ENCODE measurements at regions not wholly inside any gene's neighbourhood (a gene's known extent, or its start where the extent isn't known, plus 50 kb on each side); places are given as distances from the start of the nearest gene placed in this dataset.

DNA sequence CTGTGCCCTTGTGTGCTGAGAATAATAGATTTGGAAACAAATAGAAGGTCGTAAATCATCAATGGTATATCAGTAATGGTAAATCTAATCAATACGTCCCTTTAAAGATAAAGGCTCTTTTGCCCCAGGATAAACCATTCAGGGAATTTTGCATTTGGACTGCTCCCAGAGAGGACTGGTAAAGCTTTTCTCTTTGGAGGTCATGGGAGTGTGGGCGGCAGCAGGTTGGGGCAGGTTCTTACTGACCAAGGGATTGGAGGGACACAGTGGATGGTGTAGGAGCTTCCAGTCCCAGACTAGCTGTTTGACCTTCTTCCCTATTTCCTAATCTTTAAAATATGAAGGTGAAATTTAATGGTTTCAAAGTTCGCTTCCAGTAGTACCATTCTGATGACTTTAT is 87.8 kb upstream of the NTF3 start:
- DNase-seq (ENCODE audit: extremely low read depth, low read depth), result no peak
- H3K4me3 ChIP-seq (replicated peaks; ENCODE audit: low read depth, low read length), result no peak overlapping the region
- TF ChIP-seq, protein P1, sequence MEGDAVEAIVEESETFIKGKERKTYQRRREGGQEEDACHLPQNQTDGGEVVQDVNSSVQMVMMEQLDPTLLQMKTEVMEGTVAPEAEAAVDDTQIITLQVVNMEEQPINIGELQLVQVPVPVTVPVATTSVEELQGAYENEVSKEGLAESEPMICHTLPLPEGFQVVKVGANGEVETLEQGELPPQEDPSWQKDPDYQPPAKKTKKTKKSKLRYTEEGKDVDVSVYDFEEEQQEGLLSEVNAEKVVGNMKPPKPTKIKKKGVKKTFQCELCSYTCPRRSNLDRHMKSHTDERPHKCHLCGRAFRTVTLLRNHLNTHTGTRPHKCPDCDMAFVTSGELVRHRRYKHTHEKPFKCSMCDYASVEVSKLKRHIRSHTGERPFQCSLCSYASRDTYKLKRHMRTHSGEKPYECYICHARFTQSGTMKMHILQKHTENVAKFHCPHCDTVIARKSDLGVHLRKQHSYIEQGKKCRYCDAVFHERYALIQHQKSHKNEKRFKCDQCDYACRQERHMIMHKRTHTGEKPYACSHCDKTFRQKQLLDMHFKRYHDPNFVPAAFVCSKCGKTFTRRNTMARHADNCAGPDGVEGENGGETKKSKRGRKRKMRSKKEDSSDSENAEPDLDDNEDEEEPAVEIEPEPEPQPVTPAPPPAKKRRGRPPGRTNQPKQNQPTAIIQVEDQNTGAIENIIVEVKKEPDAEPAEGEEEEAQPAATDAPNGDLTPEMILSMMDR (IDR thresholded peaks at IDR 0.05; ENCODE audit: low read depth, low read length, missing control alignments), result no peak

DNA sequence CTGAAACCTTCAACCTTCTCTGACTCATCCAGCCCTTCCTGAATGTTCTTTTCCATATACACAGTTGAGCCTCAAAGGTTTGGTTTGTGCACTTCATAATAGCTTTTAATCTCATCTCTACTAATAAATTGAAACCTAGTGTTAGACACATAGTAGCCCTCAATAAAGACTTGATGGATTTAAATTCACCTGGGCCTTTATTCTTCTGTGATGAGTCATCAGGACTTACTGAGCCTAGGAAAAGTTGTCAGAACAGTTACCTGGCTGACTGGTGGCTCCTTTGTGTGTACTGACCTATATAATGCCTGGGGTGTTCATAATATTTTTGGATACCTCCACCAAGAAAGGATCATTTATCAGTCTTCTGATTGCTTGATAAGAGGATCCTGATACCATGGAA is 86.4 kb upstream of the NTF3 start:
- no peak overlapping the region for H3K4me3 ChIP-seq (replicated peaks; ENCODE audit: low read depth, low read length)
- TF ChIP-seq, protein P1 (IDR thresholded peaks at IDR 0.05; ENCODE audit: low read depth, low read length, missing control alignments), result no peak
- DNase-seq (ENCODE audit: extremely low read depth, low read depth), result no peak

DNA sequence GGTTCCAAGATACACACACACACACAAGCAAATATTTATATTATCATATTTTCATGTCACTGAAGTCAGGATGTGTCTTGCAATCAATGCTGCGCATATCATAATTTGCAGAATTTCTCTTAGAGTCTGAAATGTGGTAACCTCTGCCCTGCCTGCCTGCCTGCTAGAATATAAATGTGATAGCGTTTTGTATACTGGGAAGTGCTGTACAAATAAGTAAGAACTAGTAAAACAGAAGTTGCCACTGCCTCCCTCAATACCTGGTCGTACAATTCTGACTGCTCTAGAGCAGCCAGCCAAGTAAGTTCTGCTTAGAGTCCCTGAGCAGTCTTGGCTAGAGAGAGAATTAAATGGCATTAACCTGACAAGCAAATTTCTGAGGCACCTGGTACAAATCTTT is 83.9 kb upstream of the NTF3 start:
- TF ChIP-seq, protein P1 (IDR thresholded peaks at IDR 0.05; ENCODE audit: low read depth, low read length, missing control alignments), result no peak
- no peak overlapping the region for H3K4me3 ChIP-seq (replicated peaks; ENCODE audit: low read depth, low read length)
- DNase-seq (ENCODE audit: extremely low read depth, low read depth), result no peak

DNA sequence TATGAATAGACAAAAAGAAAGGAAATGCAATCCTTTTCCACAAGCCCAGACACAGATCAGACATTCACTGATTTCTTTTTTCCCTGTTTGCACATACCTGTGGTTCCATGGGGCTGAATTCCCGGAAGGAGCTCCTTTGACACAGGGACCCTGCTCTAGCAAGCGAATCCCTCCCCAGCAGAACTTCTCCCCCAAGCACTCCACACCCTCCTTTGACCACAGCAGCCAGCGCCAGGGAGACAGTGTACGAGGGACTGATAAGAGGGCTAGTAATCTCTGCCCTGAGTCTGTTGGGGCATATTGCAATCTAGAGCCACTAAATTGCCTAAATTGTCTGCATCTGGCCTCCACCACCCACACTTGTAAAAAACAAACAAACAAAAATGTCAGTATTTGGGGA is 83.4 kb upstream of the NTF3 start:
- no peak for DNase-seq (ENCODE audit: extremely low read depth, low read depth)
- TF ChIP-seq, protein P1 (IDR thresholded peaks at IDR 0.05; ENCODE audit: low read depth, low read length, missing control alignments), result no peak
- H3K4me3 ChIP-seq (replicated peaks; ENCODE audit: low read depth, low read length), result no peak overlapping the region

DNA sequence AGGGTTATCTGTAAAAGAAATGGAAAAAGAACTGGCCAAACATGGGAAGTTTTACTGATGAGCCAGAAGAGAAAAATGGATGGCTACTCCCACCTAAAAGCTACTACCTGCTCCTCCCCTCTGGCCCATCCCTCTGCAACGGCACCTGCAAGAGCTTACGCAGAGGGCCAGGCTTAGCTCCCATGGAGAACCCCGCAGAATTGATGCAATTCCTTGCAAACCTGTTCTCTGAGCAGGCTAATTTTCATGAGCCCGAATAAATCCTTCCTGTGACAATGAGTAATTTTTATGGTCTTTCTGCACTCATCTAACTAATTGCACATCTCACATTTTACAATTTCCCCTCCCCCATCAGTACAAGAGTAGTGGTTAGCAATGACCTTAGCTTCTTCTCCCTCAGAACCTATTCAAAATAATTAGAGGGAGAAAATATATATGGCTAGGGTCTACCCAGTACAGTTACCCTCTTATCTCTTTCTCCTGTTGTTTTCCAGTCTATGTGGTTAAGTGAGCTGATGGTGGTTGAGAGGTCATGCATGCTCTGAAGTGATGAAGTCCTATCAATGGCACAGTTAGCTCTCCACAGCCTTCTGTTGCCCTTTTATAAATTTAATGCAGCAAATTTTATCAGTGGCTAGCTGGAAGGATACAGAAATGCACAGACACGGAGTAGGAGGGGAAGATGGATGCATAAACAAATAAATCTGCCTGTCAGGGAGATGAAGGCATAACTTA is 67.7 kb upstream of the NTF3 start:
- no peak for DNase-seq (ENCODE audit: extremely low read depth, low read depth)
- TF ChIP-seq, protein P1 (IDR thresholded peaks at IDR 0.05; ENCODE audit: low read depth, low read length, missing control alignments), result no peak
- H3K4me3 ChIP-seq (replicated peaks; ENCODE audit: low read depth, low read length), result no peak overlapping the region

DNA sequence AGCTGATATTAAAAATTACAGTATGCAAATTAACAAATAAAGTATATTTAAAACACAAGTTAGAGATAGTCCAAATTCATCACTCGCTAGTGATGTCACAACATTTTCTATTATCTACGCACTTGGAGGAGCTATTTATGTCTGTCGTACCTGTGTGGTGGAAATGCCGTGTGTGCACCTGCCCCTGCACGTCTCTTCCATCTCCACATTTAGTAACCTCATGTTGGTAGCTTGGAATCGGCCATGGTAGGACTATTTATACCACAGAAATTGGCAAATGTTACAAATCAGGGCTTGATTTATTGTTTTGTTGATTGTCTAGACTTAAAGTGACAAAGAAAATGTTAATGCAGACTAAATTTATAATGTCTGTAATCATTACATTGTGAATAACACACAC is 62.6 kb upstream of the NTF3 start:
- TF ChIP-seq, protein P1 (IDR thresholded peaks at IDR 0.05; ENCODE audit: low read depth, low read length, missing control alignments), result no peak
- H3K4me3 ChIP-seq (replicated peaks; ENCODE audit: low read depth, low read length), result no peak overlapping the region
- DNase-seq (ENCODE audit: extremely low read depth, low read depth), result no peak

DNA sequence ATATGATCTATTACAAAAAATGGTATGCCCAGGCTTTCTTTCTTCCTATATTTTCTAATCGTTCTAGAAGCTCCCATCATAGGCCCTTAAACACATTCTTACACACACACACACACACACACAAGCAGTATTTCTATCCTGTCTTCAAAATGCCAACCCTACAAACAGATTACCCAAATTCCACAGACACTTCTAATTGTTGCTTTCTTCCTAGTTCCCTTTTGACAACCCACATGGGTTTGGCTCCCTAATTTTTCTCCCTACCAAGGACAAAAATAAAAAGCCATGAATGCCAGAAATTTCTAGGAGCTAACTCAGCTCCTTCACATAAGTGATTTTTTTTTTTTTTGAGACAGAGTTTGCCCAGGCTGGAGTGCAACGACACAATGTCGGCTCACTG is 60.3 kb upstream of the NTF3 start:
- TF ChIP-seq, protein P1 (IDR thresholded peaks at IDR 0.05; ENCODE audit: low read depth, low read length, missing control alignments), result no peak
- no peak overlapping the region for H3K4me3 ChIP-seq (replicated peaks; ENCODE audit: low read depth, low read length)
- DNase-seq (ENCODE audit: extremely low read depth, low read depth), result no peak
